Natural killer cell (primary cell): ENCODE measurements at regions not wholly inside any gene's neighbourhood (a gene's known extent, or its start where the extent isn't known, plus 50 kb on each side); places are given as distances from the start of the nearest gene placed in this dataset.

ENCODE experiments used
- ATAC-seq, 3 donors: fragments of 150-1000 bp in 2 of 3; fragments of 200-7000 bp in 1 of 3; cut with Tn5 transposase; 1 replicate in 1 of 3; 2 replicates in 2 of 3; pipeline ENCODE4 v1.10.0; 2021; ENCODE audit warnings: mild to moderate bottlenecking in 2 of 3, moderate library complexity in 2 of 3
- DNase-seq, 2 donors: peaks; one replicate each; pipeline versions ENCODE4 v3.0.0 to v3.0.0-alpha.2; 2013 to 2021; ENCODE audit warnings: mixed read lengths in 1 of 2
- H3K27ac ChIP-seq: one replicate; pipeline ENCODE4 v1.5.1; 2013; ENCODE audit warnings: mild to moderate bottlenecking, low read length
- H3K27me3 ChIP-seq: one replicate; pipeline ENCODE4 v1.6.1; 2013; ENCODE audit warnings: low read length; ENCODE audit not compliant: control insufficient read depth, insufficient read depth
- H3K36me3 ChIP-seq: one replicate; pipeline ENCODE4 v1.6.1; 2013; ENCODE audit warnings: low read length; ENCODE audit not compliant: control insufficient read depth, insufficient read depth
- H3K4me1 ChIP-seq: one replicate; pipeline ENCODE4 v1.6.1; 2013; ENCODE audit warnings: low read length; ENCODE audit not compliant: control insufficient read depth, insufficient read depth
- H3K4me3 ChIP-seq: one replicate; pipeline ENCODE4 v1.5.1; 2013; ENCODE audit warnings: low read length
- H3K9me3 ChIP-seq: one replicate; pipeline ENCODE4 v1.6.1; 2013; ENCODE audit warnings: low read length; ENCODE audit not compliant: control insufficient read depth, insufficient read depth
- H3K27ac Mint-ChIP-seq, 2 donors: one replicate each; pipeline ENCODE4 v1.8.0; 2022; ENCODE audit warnings: mild to moderate bottlenecking in 2 of 2, mixed read lengths in 2 of 2, moderate library complexity in 1 of 2
- H3K27me3 Mint-ChIP-seq, 2 donors: one replicate each; pipeline ENCODE4 v1.8.0; 2022; ENCODE audit warnings: low read depth in 2 of 2, mixed read lengths in 2 of 2
- H3K36me3 Mint-ChIP-seq: one replicate; pipeline ENCODE4 v1.8.0; 2022; ENCODE audit warnings: mixed read lengths
- H3K4me1 Mint-ChIP-seq, 2 donors: one replicate each; pipeline ENCODE4 v1.8.0; 2022; ENCODE audit warnings: mixed read lengths in 2 of 2
- H3K4me3 Mint-ChIP-seq: one replicate; pipeline ENCODE4 v1.8.0; 2022; ENCODE audit warnings: mild to moderate bottlenecking, moderate library complexity, mixed read lengths
- H3K9me3 Mint-ChIP-seq, 2 donors: one replicate each; pipeline ENCODE4 v1.8.0; 2022; ENCODE audit warnings: mixed read lengths in 2 of 2
- CTCF ChIP-seq: fragments of 200-600 bp; IDR thresholded peaks from one replicate; pipeline ENCODE4 v1.8.0; 2022; ENCODE audit warnings: antibody characterized with exemption
- WGBS: methylation state at CpG from one replicate; pipeline ENCODE4 v1.1.7; 2013; ENCODE audit warnings: missing lambda C conversion rate; ENCODE audit not compliant: insufficient coverage; 5-methylcytosine and 5-hydroxymethylcytosine counted together
- intact Hi-C: fragments of 100-400 bp; cut with micrococcal nuclease; formaldehyde crosslinking; loops from one replicate; pipeline ENCODE4 v1.14.2; 2022

GRCh38 chr5:67364381-67364970, 167.9 kb upstream of the CD180 start:
- DNase-seq (no peak), ATAC-seq (no peak)
- 89% methylated on average over 3 of the region's 3 CpGs for WGBS
- Mint-ChIP-seq H3K9me3 (no peaks in the 10 kb centered on the region), H3K4me1 (peaks cover 13 to 19% of the 10 kb centered on the region in 2 donors), H3K4me3 (no peak overlapping the region), H3K27me3 (peaks cover 0 to 3% of the 10 kb centered on the region in 2 donors), H3K27ac (no peak overlapping the region), H3K36me3 (no peaks in the 10 kb centered on the region)
- intact Hi-C loops, result no loop called here
- Histone ChIP-seq H3K36me3 (no peaks in the 10 kb centered on the region), H3K9me3 (no peaks in the 10 kb centered on the region), H3K27ac (no peak overlapping the region), H3K4me1 (peaks cover 9% of the 10 kb centered on the region), H3K27me3 (no peaks in the 10 kb centered on the region), H3K4me3 (no peak overlapping the region)
- TF ChIP-seq CTCF, result no peak

- Histone ChIP-seq H3K36me3 (no peaks in the 10 kb centered on the region), H3K4me3 (no peak overlapping the region), H3K27me3 (no peaks in the 10 kb centered on the region), H3K4me1 (peaks cover 9% of the 10 kb centered on the region), H3K27ac (no peak overlapping the region), H3K9me3 (no peaks in the 10 kb centered on the region)
- H3K27me3 Mint-ChIP-seq, result peaks cover 0 to 3% of the 10 kb centered on the region in 2 donors
- no peak for TF ChIP-seq CTCF
- WGBS, result 56% methylated on average over 1 of the region's 1 CpG
- no peaks in the 10 kb centered on the region for H3K9me3 Mint-ChIP-seq
- H3K36me3 Mint-ChIP-seq, result no peaks in the 10 kb centered on the region
- no peak for ATAC-seq
- no peak overlapping the region for H3K27ac Mint-ChIP-seq
- H3K4me1 Mint-ChIP-seq, result peaks cover 13 to 19% of the 10 kb centered on the region in 2 donors
- intact Hi-C loops, result no loop called here
- DNase-seq, result no peak
- no peak overlapping the region for H3K4me3 Mint-ChIP-seq
These were observed 167.4 kb upstream of the CD180 start for GRCh38 chr5:67363963-67364362.

GRCh38 chr5:67363180-67363709, 166.6 kb upstream of the CD180 start:
- Histone ChIP-seq H3K4me3 (no peak overlapping the region), H3K27me3 (no peaks in the 10 kb centered on the region), H3K4me1 (peaks cover 9% of the 10 kb centered on the region), H3K36me3 (no peaks in the 10 kb centered on the region), H3K9me3 (no peaks in the 10 kb centered on the region), H3K27ac (no peak overlapping the region)
- Mint-ChIP-seq H3K27ac (no peak overlapping the region), H3K4me1 (peaks cover 13 to 19% of the 10 kb centered on the region in 2 donors), H3K9me3 (no peaks in the 10 kb centered on the region), H3K27me3 (no peaks in the 10 kb centered on the region), H3K36me3 (no peaks in the 10 kb centered on the region), H3K4me3 (no peak overlapping the region)
- DNase-seq, result no peak
- TF ChIP-seq CTCF, result no peak
- no peak for ATAC-seq
- 89% methylated on average over 5 of the region's 5 CpGs for WGBS
- intact Hi-C loops, result no loop called here
